DOHH2 (cell line): ENCODE measurements at regions not wholly inside any gene's neighbourhood (a gene's known extent, or its start where the extent isn't known, plus 50 kb on each side); places are given as distances from the start of the nearest gene placed in this dataset.

Experiments
- EZH2phosphoT487 ChIP-seq: fragments of 200-600 bp; sonication (generic); IDR thresholded peaks from 2 replicates; pipeline ENCODE4 v1.6.1; 2017; ENCODE audit warnings: borderline replicate concordance, mild to moderate bottlenecking, antibody characterized with exemption, low read length, moderate library complexity, mixed read lengths
- TF ChIP-seq, protein P1 (sequence below): fragments of 200-600 bp; sonication (generic); IDR thresholded peaks from one replicate; pipeline ENCODE4 v1.5.1; 2014; ENCODE audit warnings: antibody characterized with exemption, mild to moderate bottlenecking, low read depth, low read length; ENCODE audit not compliant: poor library complexity, severe bottlenecking

DNA sequence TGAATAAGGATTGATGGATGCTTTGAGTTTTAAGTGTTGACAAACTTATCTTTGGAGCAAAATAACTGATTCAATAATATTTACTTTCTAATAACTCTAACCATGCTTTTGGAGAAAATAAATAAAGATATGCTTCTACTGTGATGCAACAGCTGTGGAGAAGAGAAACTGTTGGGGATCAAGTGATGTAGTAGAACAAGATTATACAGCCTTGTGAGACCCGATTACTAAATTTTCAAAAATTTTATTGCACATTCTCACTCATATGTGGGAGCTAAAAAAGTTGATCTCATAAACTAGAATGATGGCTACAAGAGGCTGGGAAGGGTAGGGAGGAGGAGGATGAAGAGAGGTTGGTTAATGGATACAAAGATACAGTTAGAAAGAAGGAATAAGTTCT, 85.5 kb upstream of the OXGR1 start:
- TF ChIP-seq, protein P1, sequence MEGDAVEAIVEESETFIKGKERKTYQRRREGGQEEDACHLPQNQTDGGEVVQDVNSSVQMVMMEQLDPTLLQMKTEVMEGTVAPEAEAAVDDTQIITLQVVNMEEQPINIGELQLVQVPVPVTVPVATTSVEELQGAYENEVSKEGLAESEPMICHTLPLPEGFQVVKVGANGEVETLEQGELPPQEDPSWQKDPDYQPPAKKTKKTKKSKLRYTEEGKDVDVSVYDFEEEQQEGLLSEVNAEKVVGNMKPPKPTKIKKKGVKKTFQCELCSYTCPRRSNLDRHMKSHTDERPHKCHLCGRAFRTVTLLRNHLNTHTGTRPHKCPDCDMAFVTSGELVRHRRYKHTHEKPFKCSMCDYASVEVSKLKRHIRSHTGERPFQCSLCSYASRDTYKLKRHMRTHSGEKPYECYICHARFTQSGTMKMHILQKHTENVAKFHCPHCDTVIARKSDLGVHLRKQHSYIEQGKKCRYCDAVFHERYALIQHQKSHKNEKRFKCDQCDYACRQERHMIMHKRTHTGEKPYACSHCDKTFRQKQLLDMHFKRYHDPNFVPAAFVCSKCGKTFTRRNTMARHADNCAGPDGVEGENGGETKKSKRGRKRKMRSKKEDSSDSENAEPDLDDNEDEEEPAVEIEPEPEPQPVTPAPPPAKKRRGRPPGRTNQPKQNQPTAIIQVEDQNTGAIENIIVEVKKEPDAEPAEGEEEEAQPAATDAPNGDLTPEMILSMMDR = no peak
- no peak for TF ChIP-seq EZH2phosphoT487
